ENCODE measurements at regions not wholly inside any gene's neighbourhood (a gene's known extent, or its start where the extent isn't known, plus 50 kb on each side); places are given as distances from the start of the nearest gene placed in this dataset.
"Not testable (repeated sequence)": the region's sequence is repeated elsewhere in the genome, so short reads cannot be mapped to it uniquely, and the experiment has no call there.

- intact Hi-C loops (cut with DNase I): no loop called here
- FAIRE-seq: no peak
These were observed 1159.8 kb upstream of the ALCAM start for GRCh38 chr3:104206925-104207324.

GRCh38 chr3:104214277-104214676 lies 1152.4 kb upstream of the ALCAM start:
- Histone ChIP-seq H3K36me3 (ENCODE audit: control insufficient read depth in 2 of 3, insufficient read depth in 3 of 3, low read length in 3 of 3) (no peaks in the 10 kb centered on the region), H3K27me3 (ENCODE audit: control insufficient read depth, insufficient read depth, low read length) (no peaks in the 10 kb centered on the region), H3K27ac (ENCODE audit: low read depth in 2 of 2, low read length in 2 of 2) (no peak overlapping the region), H3K4me3 (ENCODE audit: low read length in 3 of 3) (no peak overlapping the region), H3K9me3 (ENCODE audit: control insufficient read depth in 2 of 3, insufficient read depth in 1 of 3, low read length in 3 of 3) (no peaks in the 10 kb centered on the region), H3K4me1 (ENCODE audit: control insufficient read depth in 2 of 3, insufficient read depth in 2 of 3, low read depth in 1 of 3, low read length in 3 of 3) (no peaks in the 10 kb centered on the region), H3K9ac (ENCODE audit: low read length in 3 of 3) (no peak overlapping the region)
- FAIRE-seq (no peak), DNase-seq (no peak)
- TF ChIP-seq CTCF (IDR thresholded peaks at IDR 0.05; ENCODE audit: borderline replicate concordance, extremely low read depth, insufficient read depth): no peak
- intact Hi-C loops (cut with DNase I): no loop called here

More at GRCh38 chr3:104206925-104207324, 1159.8 kb upstream of the ALCAM start:
- Histone ChIP-seq H3K9ac (ENCODE audit: low read length in 3 of 3) (no peak overlapping the region), H3K27ac (ENCODE audit: low read depth in 2 of 2, low read length in 2 of 2) (no peak overlapping the region), H3K9me3 (ENCODE audit: control insufficient read depth in 2 of 3, insufficient read depth in 1 of 3, low read length in 3 of 3) (no peaks in the 10 kb centered on the region), H3K36me3 (ENCODE audit: control insufficient read depth in 2 of 3, insufficient read depth in 3 of 3, low read length in 3 of 3) (no peaks in the 10 kb centered on the region), H3K27me3 (ENCODE audit: control insufficient read depth, insufficient read depth, low read length) (no peaks in the 10 kb centered on the region), H3K4me3 (ENCODE audit: low read length in 3 of 3) (no peak overlapping the region), H3K4me1 (ENCODE audit: control insufficient read depth in 2 of 3, insufficient read depth in 2 of 3, low read depth in 1 of 3, low read length in 3 of 3) (no peaks in the 10 kb centered on the region)
- DNase-seq: no peak
- no peak for TF ChIP-seq CTCF (IDR thresholded peaks at IDR 0.05; ENCODE audit: borderline replicate concordance, extremely low read depth, insufficient read depth)

GRCh38 chr3:104214937-104215336 lies 1151.8 kb upstream of the ALCAM start:
- no peak for DNase-seq
- Histone ChIP-seq H3K27ac (ENCODE audit: low read depth in 2 of 2, low read length in 2 of 2) (no peak overlapping the region), H3K4me1 (ENCODE audit: control insufficient read depth in 2 of 3, insufficient read depth in 2 of 3, low read depth in 1 of 3, low read length in 3 of 3) (no peaks in the 10 kb centered on the region), H3K9ac (ENCODE audit: low read length in 3 of 3) (no peak overlapping the region), H3K4me3 (ENCODE audit: low read length in 3 of 3) (no peak overlapping the region), H3K36me3 (ENCODE audit: control insufficient read depth in 2 of 3, insufficient read depth in 3 of 3, low read length in 3 of 3) (no peaks in the 10 kb centered on the region), H3K27me3 (ENCODE audit: control insufficient read depth, insufficient read depth, low read length) (no peaks in the 10 kb centered on the region), H3K9me3 (ENCODE audit: control insufficient read depth in 2 of 3, insufficient read depth in 1 of 3, low read length in 3 of 3) (no peaks in the 10 kb centered on the region)
- no peak for FAIRE-seq
- intact Hi-C loops (cut with DNase I): no loop called here
- TF ChIP-seq CTCF (IDR thresholded peaks at IDR 0.05; ENCODE audit: borderline replicate concordance, extremely low read depth, insufficient read depth): no peak

- H3K27me3 ChIP-seq (ENCODE audit: control insufficient read depth, insufficient read depth, low read length); DNase-seq; H3K9me3 ChIP-seq (ENCODE audit: control insufficient read depth in 2 of 3, insufficient read depth in 1 of 3, low read length in 3 of 3); H3K9ac ChIP-seq (ENCODE audit: low read length in 3 of 3); H3K36me3 ChIP-seq (ENCODE audit: control insufficient read depth in 2 of 3, insufficient read depth in 3 of 3, low read length in 3 of 3); FAIRE-seq; H3K4me1 ChIP-seq (ENCODE audit: control insufficient read depth in 2 of 3, insufficient read depth in 2 of 3, low read depth in 1 of 3, low read length in 3 of 3); H3K27ac ChIP-seq (ENCODE audit: low read depth in 2 of 2, low read length in 2 of 2); H3K4me3 ChIP-seq (ENCODE audit: low read length in 3 of 3); intact Hi-C loops (cut with DNase I): not testable (repeated sequence)
These were observed 1147.7 kb upstream of the ALCAM start for GRCh38 chr3:104219046-104219445.
